Upper lobe of left lung (tissue), 6 donors: ENCODE measurements at regions not wholly inside any gene's neighbourhood (a gene's known extent, or its start where the extent isn't known, plus 50 kb on each side); places are given as distances from the start of the nearest gene placed in this dataset.

Experiments
- ATAC-seq, 2 donors: fragments of 200-7000 bp; cut with Tn5 transposase; one replicate each; pipeline ENCODE4 v1.9.1; 2022; ENCODE audit warnings: mild to moderate bottlenecking in 2 of 2, moderate library complexity in 2 of 2; ENCODE audit not compliant: low FRiP score in 2 of 2
- DNase-seq, 2 donors: peaks; one replicate each; pipeline ENCODE4 v3.0.0-alpha.2; 2019 to 2020
- H3K27ac ChIP-seq, 4 donors: fragments of 200-600 bp; sonication (generic); one replicate each; pipeline ENCODE4 v1.5.1; 2016 to 2019
- H3K27me3 ChIP-seq, 4 donors: fragments of 200-600 bp; sonication (generic); one replicate each; pipeline ENCODE4 v1.5.1; 2017 to 2019
- H3K36me3 ChIP-seq, 4 donors: fragments of 200-600 bp; sonication (generic); one replicate each; pipeline ENCODE4 v1.5.1; 2016 to 2019
- H3K4me1 ChIP-seq, 4 donors: fragments of 200-600 bp; sonication (generic); one replicate each; pipeline ENCODE4 v1.5.1; 2018 to 2019
- H3K4me3 ChIP-seq, 4 donors: fragments of 200-600 bp; sonication (generic); one replicate each; pipeline ENCODE4 v1.5.1; 2017 to 2019; ENCODE audit warnings: mild to moderate bottlenecking in 2 of 4, moderate library complexity in 1 of 4
- H3K9me3 ChIP-seq, 4 donors: fragments of 200-600 bp; sonication (generic); one replicate each; pipeline ENCODE4 v1.5.1; 2018 to 2019
- CTCF ChIP-seq, 6 experiments: fragments of 450-650 bp in 4 of 6; fragments of 200-600 bp in 2 of 6; sonication (generic) in 2 of 6; IDR thresholded peaks; one replicate each; pipeline ENCODE4 v1.5.1; 2016 to 2019; ENCODE audit warnings: antibody characterized with exemption in 6 of 6
- EP300 ChIP-seq, 4 donors: sonication (generic); formaldehyde crosslinking; IDR thresholded peaks; one replicate each; pipeline ENCODE4 v1.5.1; 2017; ENCODE audit warnings: antibody characterized with exemption in 4 of 4, control low read depth in 2 of 4
- POLR2A ChIP-seq, 4 donors: fragments of 450-650 bp; IDR thresholded peaks; one replicate each; pipeline ENCODE4 v1.5.1; 2016 to 2017; ENCODE audit warnings: antibody characterized with exemption in 4 of 4, mild to moderate bottlenecking in 2 of 4
- POLR2AphosphoS5 ChIP-seq, 2 donors: sonication (generic); formaldehyde crosslinking; IDR thresholded peaks; one replicate each; pipeline ENCODE4 v1.5.1; 2017; ENCODE audit warnings: antibody characterized with exemption in 2 of 2
- WGBS, 2 donors: methylation state at CpG; one replicate each; pipeline ENCODE4 v1.1.5; 2017 to 2018; 5-methylcytosine and 5-hydroxymethylcytosine counted together
- donor health status: DM: no; HTN: no; CAD: no; lungs with moderate emphysema.
- donor health status: DM: no; HTN: yes; CAD: no; lungs with severe emphysema.

GRCh38 chr4:10240691-10241090, 124.1 kb upstream of the WDR1 start:
- Histone ChIP-seq H3K27ac (no peak overlapping the region), H3K27me3 (no peaks in the 10 kb centered on the region), H3K4me3 (no peak overlapping the region), H3K9me3 (no peaks in the 10 kb centered on the region), H3K36me3 (no peaks in the 10 kb centered on the region), H3K4me1 (no peaks in the 10 kb centered on the region)
- ATAC-seq = no peak
- TF ChIP-seq EP300 (IDR thresholded peaks at IDR 0.05) (no peak), POLR2A (IDR thresholded peaks at IDR 0.05) (no peak), CTCF (IDR thresholded peaks at IDR 0.05) (no peak), POLR2AphosphoS5 (IDR thresholded peaks at IDR 0.05) (no peak)
- 20 to 33% methylated on average over 1 of the region's 1 CpG for WGBS, 2 donors
- DNase-seq = no peak

GRCh38 chr4:10239982-10240654, 123.5 kb upstream of the WDR1 start:
- 67 to 91% methylated on average over 7 of the region's 7 CpGs for WGBS, 2 donors
- Histone ChIP-seq H3K4me1 (no peaks in the 10 kb centered on the region), H3K9me3 (no peaks in the 10 kb centered on the region), H3K27ac (no peak overlapping the region), H3K36me3 (no peaks in the 10 kb centered on the region), H3K4me3 (no peak overlapping the region), H3K27me3 (no peaks in the 10 kb centered on the region)
- ATAC-seq (no peak), DNase-seq (no peak)
- TF ChIP-seq CTCF (IDR thresholded peaks at IDR 0.05) (no peak), POLR2AphosphoS5 (IDR thresholded peaks at IDR 0.05) (no peak), POLR2A (IDR thresholded peaks at IDR 0.05) (no peak), EP300 (IDR thresholded peaks at IDR 0.05) (no peak)

GRCh38 chr4:10237131-10237530, 120.5 kb upstream of the WDR1 start:
- WGBS, 2 donors = 57 to 80% methylated on average over 1 of the region's 1 CpG
- DNase-seq = no peak

GRCh38 chr4:10232114-10232513, 115.5 kb upstream of the WDR1 start:
- WGBS, 2 donors = 44 to 79% methylated on average over 2 to 4 of the region's 4 CpGs
- H3K4me3 ChIP-seq = no peak overlapping the region
- DNase-seq (no peak), ATAC-seq (no peak)
- no peaks in the 10 kb centered on the region for H3K9me3 ChIP-seq
- H3K36me3 ChIP-seq = no peaks in the 10 kb centered on the region
- TF ChIP-seq POLR2A (IDR thresholded peaks at IDR 0.05) = no peak
- TF ChIP-seq POLR2AphosphoS5 (IDR thresholded peaks at IDR 0.05) = no peak
- TF ChIP-seq CTCF (IDR thresholded peaks at IDR 0.05) = no peak
- no peak for TF ChIP-seq EP300 (IDR thresholded peaks at IDR 0.05)
- H3K4me1 ChIP-seq = no peaks in the 10 kb centered on the region
- H3K27me3 ChIP-seq = no peaks in the 10 kb centered on the region
- no peak overlapping the region for H3K27ac ChIP-seq

More at GRCh38 chr4:10237131-10237530, 120.5 kb upstream of the WDR1 start:
- H3K27me3 ChIP-seq = no peaks in the 10 kb centered on the region
- no peaks in the 10 kb centered on the region for H3K36me3 ChIP-seq
- ATAC-seq = no peak
- H3K4me1 ChIP-seq = no peaks in the 10 kb centered on the region
- H3K27ac ChIP-seq = no peak overlapping the region
- H3K9me3 ChIP-seq = no peaks in the 10 kb centered on the region
- no peak overlapping the region for H3K4me3 ChIP-seq
- no peak for TF ChIP-seq POLR2AphosphoS5 (IDR thresholded peaks at IDR 0.05)
- TF ChIP-seq CTCF (IDR thresholded peaks at IDR 0.05) = no peak
- no peak for TF ChIP-seq EP300 (IDR thresholded peaks at IDR 0.05)
- TF ChIP-seq POLR2A (IDR thresholded peaks at IDR 0.05) = no peak

- Histone ChIP-seq H3K36me3 (no peaks in the 10 kb centered on the region), H3K4me3 (no peak overlapping the region), H3K27me3 (no peaks in the 10 kb centered on the region), H3K9me3 (no peaks in the 10 kb centered on the region), H3K4me1 (no peaks in the 10 kb centered on the region), H3K27ac (no peak overlapping the region)
- no peak for DNase-seq
- 82 to 83% methylated on average over 2 to 3 of the region's 3 CpGs for WGBS, 2 donors
- ATAC-seq = no peak
- TF ChIP-seq POLR2A (IDR thresholded peaks at IDR 0.05) = no peak
- no peak for TF ChIP-seq CTCF (IDR thresholded peaks at IDR 0.05)
- no peak for TF ChIP-seq EP300 (IDR thresholded peaks at IDR 0.05)
- TF ChIP-seq POLR2AphosphoS5 (IDR thresholded peaks at IDR 0.05) = no peak
Observed at GRCh38 chr4:10226756-10227155, 110.2 kb upstream of the WDR1 start.
